ENCODE measurements at regions not wholly inside any gene's neighbourhood (a gene's known extent, or its start where the extent isn't known, plus 50 kb on each side); places are given as distances from the start of the nearest gene placed in this dataset.

DNA sequence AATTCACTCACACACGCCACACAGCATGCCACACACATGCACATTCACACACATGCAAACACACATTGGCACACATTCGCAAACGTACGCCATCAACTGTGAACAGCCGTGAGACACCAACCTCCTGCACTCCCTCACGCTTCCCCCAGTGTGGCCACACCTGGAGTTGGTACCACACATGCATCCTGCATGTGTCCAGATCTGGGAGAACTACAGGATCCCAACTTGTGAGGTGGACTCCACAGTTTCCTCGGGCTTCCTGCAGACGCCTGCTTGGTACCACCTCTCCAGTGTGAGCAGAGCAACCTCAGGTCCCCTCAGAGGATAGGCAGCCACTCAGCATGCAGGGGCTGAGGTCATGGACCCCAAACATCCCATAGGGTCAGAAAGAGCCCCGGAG lies 239.0 kb downstream of the EIPR1 start:
- DNase-seq (ENCODE audit: low read depth in 4 of 4, low spot score in 1 of 4), result no peak

DNA sequence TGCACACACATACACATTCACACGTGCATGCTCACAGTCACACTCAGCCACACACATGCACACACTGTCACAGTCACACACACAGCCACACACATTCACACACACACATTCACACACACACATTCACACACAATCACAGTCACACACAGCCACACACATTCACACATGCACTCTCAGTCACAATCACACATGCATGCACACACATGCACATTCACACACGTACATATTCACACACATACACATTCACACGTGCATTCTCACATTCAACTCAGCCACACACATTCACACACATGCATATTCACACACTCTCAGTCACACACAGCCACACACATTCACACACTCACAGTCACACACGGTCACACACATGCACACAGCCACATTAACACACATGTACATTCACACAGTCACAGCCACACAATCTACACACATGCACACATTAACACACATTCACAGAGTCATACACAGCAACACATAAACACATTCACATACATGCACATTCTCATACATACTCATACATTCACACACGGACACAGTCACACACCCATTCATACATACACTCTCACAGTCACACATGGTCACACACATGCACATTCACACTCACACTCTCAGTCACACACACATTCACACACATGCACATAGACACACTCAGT lies 239.8 kb downstream of the EIPR1 start:
- no peak for DNase-seq (ENCODE audit: low read depth in 4 of 4, low spot score in 1 of 4)

DNA sequence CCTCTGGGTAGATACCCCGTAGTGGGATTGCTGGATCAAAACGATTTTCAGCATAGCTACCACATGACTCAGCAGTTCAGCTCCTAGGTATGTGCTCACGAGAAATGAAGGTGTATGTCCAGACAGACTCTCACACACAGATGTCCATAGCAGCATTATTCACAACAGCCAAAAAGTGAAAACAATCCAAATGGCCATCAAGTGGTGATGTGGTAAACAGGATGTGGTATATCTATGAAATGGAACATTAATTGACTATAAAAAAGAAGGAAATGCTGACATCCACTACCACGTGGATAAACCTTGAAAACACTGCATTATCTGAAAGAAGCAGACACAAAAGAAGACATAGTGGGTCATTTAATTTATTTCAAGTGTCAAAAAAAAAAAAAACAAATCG lies 241.9 kb downstream of the EIPR1 start:
- DNase-seq (ENCODE audit: low read depth in 4 of 4, low spot score in 1 of 4), result no peak

DNA sequence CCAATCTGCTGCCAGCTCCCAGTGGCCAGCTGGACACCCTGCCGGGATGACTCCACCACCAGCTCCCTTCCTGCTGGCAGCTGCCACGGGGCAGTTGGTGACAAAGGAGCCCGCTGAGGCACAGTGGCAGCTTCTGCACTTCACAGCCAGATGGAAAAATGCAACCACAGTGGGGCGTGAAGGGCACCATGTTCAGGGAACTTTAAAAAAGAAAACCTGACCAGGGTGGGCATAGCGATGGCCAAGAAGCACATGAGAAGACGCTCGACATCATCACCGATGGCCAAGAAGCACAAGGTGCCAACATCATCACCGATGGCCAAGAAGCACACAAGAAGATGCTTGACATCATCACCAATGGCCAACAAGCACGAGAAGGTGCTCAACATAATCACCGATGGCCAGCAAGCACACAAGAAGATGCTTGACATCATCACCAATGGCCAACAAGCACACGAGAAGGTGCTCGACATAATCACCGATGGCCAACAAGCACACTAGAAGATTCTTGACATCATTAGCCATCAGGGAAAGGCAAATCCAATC lies 243.5 kb downstream of the EIPR1 start:
- DNase-seq (ENCODE audit: low read depth in 4 of 4, low spot score in 1 of 4), result no peak

DNA sequence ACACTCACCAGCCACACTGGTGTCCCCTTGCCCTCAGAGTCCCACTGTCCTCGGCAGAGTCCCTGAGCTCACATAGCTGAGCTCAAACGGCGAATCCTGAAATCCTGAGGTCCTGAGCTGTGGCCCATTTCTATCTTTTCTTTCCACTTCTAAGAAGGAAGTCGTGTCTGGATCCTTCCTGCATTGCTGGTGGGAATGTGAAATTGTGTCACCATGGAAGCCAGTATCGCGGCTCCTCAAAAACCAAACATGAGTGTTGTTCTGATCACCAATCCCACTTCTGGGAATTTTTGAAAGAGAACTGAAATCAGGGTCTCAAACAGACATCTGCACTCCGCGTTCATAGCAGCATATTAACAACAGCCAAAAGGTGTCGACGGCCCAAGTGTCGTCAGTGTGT lies 244.7 kb downstream of the EIPR1 start:
- no peak for DNase-seq (ENCODE audit: low read depth in 4 of 4, low spot score in 1 of 4)

DNA sequence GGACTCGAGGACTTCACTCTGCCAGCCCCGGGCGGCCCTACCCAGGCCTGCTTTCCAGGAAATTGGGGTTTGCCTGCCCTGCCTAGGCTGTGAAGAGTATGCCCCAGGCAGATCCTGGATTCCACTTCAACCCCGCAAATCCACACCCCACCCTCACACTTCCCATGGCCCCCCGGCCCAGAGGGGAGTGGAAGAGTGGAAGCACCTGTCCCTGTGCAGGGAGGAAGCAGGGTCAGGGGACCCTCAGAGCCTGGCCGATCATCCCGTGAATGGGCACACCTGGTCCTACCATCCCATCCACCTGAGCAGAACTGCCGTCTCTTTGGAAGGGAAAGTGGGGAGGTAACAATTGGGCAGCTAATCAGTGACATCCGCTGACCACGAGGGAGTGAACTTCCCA lies 245.2 kb downstream of the EIPR1 start:
- no peak for DNase-seq (ENCODE audit: low read depth in 4 of 4, low spot score in 1 of 4)

DNA sequence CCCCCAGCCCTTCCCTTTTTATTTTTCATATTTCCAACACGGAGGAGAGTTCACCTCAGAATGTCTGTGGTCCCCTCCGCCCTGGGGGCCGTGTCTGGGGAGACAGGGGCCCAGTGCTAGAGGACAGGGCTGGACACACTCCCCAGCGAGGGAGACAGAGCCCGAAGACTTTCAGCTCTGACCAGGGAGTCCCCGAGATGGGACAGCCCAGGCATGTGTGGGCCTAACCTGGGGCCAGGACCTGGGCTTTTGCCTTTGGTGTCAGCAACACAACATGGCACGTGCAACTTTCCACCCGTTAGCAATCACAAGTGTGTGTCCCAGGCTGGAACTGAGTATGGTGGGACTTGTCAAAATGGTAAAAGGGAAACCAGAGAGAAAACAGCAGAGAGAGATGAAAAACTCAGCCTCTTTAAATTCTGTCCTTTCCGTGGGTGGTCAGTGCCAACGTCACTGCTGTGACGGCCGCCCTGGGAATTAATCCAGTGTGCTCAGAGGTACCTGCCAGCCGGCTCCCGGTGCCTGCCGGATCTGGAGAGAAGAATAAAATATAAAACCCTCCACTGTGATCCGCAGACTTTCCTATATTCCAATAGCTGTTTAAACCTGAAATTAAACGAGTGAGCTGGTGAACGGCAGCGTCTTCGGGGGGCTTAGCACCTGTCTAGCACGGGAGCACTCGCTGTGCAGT lies 245.8 kb downstream of the EIPR1 start:
- DNase-seq (ENCODE audit: low read depth in 4 of 4, low spot score in 1 of 4), result no peak

DNA sequence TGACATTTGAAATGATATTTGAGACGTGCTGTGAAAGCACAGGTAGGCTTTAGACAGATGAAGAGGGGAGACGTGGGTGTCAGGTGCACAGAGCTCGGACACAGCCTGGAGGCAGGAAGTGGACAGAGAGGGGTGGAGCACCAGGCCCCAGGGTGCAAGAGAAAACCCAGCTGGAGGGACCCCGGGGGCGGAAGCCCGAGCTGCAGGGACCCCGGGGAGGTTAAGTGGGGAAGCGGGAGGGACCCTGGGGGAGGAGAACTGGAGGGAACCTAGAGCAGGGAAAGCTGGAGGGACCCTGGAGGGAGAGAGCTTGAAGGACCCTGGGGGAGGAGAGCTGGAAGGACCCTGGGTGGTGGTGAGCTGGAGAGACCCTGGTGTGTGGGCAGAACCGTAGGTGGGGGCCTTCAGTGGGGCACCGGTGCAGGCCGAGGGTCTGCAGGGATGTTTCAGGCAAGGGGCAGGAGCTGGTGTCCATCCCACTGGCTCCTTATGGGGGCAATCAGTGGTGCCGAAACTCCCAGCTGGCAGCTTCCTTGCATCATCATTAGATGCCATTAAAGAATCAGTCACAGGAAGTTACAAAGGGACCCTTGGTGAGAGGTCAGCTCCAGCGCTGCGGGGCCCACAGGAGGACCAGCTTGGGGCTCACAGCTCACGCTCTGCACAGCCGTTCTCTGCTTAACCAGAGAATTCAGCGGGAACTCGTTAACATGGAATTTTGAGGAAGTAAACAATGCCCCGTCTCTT lies 246.6 kb downstream of the EIPR1 start:
- DNase-seq (ENCODE audit: low read depth in 4 of 4, low spot score in 1 of 4), result no peak

DNA sequence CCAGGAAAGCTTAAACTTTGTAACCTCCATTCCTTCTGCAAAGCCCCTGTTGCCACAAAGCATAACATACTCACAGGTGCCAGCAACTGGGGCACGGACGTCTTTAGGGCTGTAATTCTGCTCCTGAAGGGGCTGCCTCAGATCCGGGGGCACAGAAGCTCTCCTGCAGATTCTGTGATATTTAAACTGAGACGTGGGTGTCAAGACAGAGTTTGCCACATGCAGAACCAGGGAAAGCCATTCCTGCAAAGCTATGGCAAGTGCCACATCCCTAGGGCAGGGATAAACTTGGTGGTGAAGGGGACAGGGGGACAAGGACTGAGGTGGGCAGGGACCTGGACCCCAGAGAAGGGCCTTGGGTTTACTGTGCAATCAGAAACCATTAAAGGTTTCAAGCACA lies 247.2 kb downstream of the EIPR1 start:
- DNase-seq (ENCODE audit: low read depth in 4 of 4, low spot score in 1 of 4), result no peak

DNA sequence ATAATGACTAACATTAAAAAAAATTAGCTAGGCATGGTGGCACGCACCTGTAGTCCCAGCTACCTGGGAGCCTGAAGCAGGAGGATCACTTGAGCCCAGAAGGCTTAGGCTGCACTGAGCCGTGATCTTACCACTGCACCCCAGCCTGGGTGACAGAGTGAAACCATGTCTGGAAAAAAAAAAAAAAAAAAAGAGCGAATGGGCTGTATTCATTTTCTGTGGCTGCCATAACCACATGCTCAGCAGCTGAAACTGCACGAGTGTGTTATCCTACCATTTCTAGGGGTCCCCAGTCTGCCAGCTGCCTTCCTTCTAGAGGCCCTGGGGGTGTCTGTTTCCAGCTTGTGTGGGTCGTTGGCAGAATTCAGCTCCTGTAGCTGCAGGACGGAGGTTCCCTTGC lies 247.8 kb downstream of the EIPR1 start:
- DNase-seq (ENCODE audit: low read depth in 4 of 4, low spot score in 1 of 4), result no peak

DNA sequence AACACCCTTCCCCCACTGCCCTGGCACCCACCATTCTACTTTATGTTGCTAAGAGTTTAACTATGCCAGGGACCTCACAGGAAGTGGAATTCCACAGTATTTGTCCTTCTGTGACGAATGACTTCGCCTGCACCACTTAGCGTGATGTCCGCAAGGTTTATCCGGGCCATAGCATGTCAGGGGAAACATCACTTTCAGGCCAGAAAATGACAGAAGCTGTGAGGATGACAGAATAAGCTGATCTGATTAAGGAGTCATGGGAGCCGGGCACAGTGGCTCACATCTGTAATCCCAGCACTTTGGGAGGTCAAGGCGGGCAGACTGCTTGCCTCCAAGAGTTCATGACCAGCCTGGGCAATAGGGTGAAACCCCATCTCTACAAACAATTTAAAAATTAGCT lies 248.8 kb downstream of the EIPR1 start:
- DNase-seq (ENCODE audit: low read depth in 4 of 4, low spot score in 1 of 4), result no peak

DNA sequence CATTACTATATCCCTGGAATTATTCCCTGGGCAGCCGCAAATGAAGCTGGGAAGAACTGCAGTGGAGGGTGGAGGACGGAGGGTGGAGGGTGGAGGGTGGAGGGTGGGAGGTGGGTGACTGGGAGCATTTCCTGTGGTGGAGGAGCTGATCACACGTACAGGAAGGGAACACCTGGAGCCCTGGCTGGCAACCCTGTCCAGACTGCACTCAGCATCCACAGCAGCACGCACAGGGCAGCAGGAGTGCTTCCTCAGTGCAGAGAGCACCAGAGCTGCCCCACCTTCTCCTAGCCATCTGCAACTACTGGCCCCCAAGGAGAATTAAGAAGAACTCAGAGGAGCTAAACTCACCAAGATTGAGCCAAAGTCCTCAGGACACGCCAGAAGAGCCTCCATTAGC lies 249.9 kb downstream of the EIPR1 start:
- no peak for DNase-seq (ENCODE audit: low read depth in 4 of 4, low spot score in 1 of 4)

DNA sequence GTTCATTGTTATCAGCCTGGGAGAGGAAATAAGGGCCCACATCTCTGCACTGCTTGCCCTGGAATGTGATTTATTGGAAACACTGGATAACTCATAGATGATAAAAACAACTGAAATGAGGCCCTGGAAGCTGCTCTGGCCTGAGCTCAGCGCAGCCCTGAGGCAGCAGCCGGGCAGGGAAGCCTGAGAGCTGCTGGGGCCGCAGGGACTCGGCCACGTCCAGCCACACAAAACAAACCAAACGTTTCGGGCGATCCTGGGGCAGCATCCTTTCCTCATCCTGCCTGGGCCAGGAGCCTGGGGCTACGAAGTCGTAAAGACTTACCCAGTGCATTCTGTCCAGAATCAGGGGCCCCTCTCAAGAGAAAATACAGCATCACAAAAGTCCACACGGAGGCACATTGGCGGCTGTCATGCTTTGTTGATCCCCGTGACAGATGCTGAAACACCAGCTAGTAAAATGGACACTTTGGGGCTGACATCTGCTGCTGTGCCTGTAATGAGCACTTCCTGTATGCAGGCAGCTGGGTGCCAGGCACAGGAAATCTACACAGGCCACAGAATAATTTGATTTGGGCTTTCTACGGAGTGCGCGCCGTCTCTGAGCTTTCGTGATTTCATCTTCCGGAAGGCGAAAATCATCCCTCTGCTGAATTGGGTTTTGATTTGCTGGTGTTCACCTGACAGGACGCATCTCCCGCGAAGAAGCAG lies 250.6 kb downstream of the EIPR1 start:
- DNase-seq (ENCODE audit: low read depth in 4 of 4, low spot score in 1 of 4), result no peak

DNA sequence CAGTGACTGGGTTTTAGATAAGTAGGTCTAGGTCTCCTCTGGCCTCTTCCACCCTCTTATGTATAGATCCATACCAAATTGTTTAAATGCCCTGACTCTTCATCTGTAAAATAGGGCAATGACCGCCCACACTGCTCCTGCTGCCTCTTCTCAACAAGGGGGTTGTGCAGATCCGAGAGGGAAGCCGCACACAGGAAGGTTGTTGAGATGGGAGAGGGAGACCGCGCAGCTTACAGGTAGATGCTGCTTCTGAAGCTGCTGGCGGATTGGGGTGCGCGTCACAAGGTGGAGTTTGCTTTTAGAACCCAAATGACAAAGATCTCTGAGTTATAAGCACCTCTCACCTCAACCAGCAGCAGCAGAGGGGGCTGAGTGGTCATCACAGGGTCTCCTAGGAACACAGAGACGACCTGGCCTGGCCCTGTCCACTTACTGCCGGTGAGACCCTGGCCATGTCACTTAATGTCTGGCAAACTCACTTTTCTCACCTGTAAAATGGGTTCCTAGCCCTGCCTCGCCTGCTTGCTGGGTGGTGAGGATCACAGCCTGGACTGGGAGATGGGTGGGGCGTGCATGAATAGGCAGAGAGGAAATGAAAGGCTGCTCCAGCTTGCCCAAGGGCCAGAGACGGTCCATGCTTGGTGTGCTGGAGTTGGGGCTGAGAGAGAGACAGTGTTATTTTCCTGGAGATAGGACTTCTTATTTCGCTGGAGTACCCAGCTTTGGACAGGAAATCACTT lies 251.3 kb downstream of the EIPR1 start:
- DNase-seq (ENCODE audit: low read depth in 4 of 4, low spot score in 1 of 4), result no peak

DNA sequence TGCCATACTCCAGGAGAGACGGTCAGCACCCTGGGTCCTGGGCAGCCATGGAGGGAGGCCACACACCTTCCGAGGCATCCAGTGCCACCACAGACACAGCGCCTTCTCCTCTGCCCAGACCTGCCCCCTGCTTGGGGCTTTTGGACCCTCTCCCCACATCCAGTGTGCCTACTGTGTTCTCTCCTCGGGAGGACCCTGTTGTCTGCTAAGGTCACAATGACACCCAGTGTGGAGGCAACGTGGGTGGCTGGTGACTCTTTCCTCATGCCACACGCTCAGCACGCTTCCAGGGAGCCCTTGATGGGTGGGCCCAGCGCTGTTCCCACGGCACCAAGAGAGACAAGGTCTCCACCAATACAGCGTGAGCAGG lies 251.9 kb downstream of the EIPR1 start:
- no peak for DNase-seq (ENCODE audit: low read depth in 4 of 4, low spot score in 1 of 4)

DNA sequence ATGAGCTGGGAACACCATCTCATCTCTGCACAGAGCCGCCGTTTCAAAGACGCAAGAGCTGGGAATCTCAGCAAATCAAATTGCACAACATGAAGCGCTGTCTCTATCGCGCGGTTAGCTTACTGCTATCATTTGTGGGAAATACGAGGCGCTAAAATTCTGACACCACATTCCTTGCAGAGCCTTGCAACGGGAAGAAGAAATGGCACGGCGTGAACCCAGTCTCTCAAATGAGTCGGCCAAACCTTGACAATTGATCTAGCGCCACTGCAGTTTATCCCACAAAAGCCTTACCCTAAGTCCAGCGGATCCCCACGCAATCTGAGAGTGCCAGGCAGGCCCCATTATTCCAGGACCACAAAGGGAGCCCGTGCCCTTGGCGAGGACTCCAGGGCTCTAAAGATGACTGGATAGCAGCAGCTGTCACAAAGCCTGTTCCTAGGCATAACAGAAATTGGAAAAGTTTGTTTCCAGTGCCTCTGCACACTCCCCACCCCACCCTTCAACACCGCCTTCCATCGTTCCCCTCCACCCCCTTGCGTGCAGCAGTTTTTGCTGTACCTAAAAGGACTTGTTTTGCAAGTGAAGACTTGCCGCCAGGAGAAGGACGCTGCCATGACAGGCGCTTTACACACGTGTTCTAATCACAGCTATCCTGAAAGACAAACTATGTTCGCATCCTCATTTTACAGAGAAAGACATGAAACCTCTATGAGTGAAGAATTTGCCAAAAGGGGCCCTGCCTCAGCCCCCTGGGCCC lies 252.4 kb downstream of the EIPR1 start:
- no peak for DNase-seq (ENCODE audit: low read depth in 4 of 4, low spot score in 1 of 4)

DNA sequence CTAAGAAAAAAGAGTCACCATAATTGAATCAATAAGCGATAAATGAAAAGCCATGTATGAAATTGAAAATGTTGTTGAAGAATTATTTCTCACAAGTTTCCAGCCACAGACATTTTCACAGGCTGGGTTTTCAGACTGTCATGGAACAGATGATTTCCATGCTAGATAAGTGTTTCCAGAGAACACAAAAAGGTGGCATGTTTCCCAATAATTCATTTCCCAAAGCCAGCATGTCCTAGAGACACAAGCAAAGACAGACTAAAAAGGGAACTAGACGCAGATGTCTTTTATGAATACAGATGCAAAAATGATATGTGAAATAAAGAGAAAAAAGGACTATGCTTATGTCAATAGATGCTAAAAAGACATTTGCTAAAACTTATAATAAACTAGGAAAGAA lies 255.1 kb downstream of the EIPR1 start:
- DNase-seq (ENCODE audit: low read depth in 4 of 4, low spot score in 1 of 4), result no peak

DNA sequence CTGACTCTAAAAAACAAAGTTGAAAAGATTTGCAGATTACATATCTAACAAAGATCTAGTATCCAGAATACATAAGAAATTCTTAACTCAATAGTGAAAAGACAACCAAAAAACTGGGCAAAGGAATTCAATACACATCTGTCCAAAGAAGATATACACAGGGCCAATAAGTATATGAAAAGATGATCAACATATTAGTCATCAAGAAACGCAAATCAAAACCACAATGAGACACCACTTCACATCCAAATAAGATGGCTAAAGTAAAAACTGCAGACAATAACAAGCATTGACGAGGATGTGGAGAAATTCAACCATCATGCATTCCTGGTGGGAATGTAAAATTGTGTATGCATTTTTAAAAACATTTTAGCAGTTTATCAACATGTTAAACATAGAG lies 256.0 kb downstream of the EIPR1 start:
- DNase-seq (ENCODE audit: low read depth in 4 of 4, low spot score in 1 of 4), result no peak

DNA sequence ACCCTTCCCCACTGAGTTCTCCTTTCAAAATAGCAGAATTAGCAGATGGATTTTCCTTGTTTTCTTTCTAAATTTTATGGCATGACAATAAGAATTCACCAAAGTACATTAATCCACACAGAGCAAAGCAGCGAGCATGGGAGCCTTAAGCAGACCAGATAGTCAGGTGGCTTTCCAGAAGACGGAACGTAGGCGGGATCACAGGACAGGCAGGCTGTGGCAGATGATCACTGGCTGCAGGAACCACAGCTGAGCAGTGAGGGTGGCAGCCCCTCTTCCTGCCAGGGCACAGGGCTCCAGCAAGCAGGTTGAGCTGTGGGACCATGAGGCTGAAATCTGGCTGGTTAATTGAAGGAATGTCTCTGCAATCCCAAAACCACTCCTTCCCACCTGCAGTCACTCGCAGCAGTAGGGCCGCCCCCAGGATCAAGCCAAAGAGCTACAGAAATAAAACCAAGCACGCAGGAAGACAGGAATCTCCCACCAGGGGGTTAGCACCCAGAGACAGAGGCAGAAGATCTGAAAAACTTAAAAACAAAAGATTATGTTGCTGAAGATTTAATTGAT lies 259.9 kb downstream of the EIPR1 start:
- DNase-seq (ENCODE audit: low read depth in 4 of 4, low spot score in 1 of 4), result no peak

DNA sequence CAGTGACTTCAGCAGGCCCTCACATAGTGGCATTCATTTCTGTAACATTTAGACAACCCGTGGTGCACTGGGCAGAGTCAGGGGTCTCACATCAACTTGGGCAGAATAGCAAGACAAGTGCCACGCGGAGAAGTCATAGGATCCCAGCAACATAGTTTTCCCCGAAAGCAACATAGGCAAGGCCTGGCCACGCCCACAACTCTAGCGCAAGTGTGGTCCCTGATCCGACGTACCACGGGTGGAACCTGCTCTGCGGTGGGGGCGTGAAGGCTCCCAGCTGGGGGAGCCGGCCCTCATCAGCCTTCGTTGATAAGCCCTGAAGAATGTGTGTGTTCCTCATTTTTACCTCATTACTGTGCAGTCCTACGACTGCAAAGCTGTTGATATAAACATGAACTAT lies 261.2 kb downstream of the EIPR1 start:
- DNase-seq (ENCODE audit: low read depth in 4 of 4, low spot score in 1 of 4), result no peak
